HG03060 (cell line): ENCODE measurements at regions not wholly inside any gene's neighbourhood (a gene's known extent, or its start where the extent isn't known, plus 50 kb on each side); places are given as distances from the start of the nearest gene placed in this dataset.

Source experiments
- ATAC-seq: cut with Tn5 transposase; IDR thresholded peaks from one replicate; pipeline ENCODE4 v1.9.1; 2021; ENCODE audit warnings: low read depth, moderate number of reproducible peaks; ENCODE audit not compliant: unreplicated experiment

DNA sequence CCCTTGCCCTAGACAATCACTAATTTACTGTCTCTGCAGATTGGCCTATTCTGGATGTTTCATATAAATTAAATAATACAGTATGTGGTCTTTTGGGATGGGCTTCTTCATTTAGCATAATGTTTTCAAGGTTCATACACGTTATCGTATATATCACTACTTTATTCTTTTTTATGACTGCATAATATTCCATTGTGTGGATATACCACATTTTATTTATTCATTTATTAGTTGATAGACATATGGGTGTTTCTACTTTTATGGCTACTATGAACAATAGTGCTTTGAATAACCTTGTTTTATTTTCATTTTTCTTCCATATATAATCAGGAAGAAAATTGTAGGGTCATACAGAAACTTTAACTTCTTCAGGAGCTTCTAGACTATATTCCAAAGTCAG lies 108.5 kb upstream of the PAPPA start:
- no peak for ATAC-seq

DNA sequence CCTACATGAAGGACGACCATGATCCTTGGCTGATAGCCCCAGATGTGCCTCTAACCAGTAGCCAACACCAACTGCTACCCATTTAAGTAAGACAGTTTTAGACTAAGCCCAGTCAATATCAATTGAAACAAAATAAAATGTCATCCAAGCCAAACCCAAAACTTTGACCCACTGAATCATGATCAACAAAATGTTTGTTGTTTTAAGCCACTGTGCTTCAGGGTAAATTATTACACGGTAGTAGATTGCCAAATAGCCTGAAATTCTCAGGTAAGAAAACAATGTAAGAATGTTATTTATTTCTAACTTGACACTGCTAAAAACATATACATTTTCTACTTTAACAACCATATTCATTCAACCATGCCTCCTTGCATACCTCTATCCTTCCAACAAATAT lies 105.5 kb upstream of the PAPPA start:
- ATAC-seq, result no peak

- no peak for ATAC-seq
Observed at GRCh38 chr9:116049456-116049855, 104.1 kb upstream of the PAPPA start.

GRCh38 chr9:116051528-116051927 lies 102.1 kb upstream of the PAPPA start:
- ATAC-seq, result no peak

DNA sequence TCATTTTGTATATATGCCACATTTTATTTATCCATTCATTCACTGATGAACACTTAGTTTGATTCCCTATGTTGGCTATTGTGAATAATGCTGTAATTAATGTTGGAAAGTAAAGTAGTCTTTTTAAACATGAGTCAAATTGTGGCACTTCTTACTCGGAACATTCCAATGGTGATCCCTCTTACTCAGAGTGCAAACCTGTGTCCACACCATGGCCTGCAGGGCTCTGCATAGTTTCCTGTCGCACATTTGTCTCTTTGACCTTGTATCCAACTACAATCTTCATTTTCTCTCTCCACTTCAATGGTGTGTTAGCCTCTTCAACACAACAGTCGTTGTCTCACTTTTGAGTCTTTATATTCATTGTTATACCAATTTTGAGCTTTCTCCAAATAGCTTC lies 98.1 kb upstream of the PAPPA start:
- no peak for ATAC-seq

GRCh38 chr9:116057371-116057770 lies 96.2 kb upstream of the PAPPA start:
- no peak for ATAC-seq

GRCh38 chr9:116058421-116058820 lies 95.2 kb upstream of the PAPPA start:
- no peak for ATAC-seq

DNA sequence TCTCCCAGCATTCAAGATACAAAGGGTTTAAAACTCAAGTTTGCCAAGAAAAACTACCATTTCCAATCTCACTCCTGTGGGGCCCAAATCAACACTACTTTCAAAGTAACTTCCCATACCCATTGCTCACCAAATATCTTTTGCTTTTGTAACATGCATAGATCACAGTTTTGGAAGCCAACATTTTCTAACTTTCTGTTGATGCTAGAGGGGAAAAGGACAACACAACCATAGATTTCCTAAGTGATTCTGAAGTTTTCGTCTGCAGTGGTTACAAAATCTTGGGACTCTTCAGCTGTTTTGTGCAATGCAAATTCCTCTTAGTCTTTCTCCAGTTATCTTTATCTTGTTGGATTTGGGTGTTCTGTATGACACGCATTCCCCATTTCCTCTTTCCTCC lies 94.1 kb upstream of the PAPPA start:
- ATAC-seq, result no peak

GRCh38 chr9:116060631-116061030 lies 93.0 kb upstream of the PAPPA start:
- ATAC-seq, result no peak

- ATAC-seq, result no peak
Observed at GRCh38 chr9:116061546-116062205, 91.9 kb upstream of the PAPPA start.

- ATAC-seq, result no peak
Observed at GRCh38 chr9:116062206-116062550, 91.4 kb upstream of the PAPPA start.

- ATAC-seq, result no peak
Observed at GRCh38 chr9:116064970-116065369, 88.6 kb upstream of the PAPPA start.

DNA sequence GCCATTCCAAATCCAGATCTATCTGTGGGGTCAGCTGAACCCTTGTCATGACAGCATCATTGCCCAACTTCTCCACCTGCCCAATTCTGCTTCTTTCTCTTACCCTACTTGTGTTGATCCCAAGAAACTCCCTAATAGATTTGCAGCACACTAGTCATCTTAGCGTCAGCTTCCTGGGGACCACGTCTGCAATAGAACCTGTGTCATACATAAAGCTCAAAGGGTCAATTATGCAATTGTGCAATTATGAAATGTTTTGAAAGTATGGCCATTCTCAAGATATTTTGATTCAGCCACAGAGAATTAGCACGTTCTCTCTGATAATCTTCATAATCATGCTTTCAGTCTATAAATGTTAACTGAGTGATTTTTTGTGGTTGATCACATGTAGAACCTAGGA lies 87.4 kb upstream of the PAPPA start:
- ATAC-seq, result no peak

GRCh38 chr9:116067566-116067965 lies 86.0 kb upstream of the PAPPA start:
- ATAC-seq, result no peak

DNA sequence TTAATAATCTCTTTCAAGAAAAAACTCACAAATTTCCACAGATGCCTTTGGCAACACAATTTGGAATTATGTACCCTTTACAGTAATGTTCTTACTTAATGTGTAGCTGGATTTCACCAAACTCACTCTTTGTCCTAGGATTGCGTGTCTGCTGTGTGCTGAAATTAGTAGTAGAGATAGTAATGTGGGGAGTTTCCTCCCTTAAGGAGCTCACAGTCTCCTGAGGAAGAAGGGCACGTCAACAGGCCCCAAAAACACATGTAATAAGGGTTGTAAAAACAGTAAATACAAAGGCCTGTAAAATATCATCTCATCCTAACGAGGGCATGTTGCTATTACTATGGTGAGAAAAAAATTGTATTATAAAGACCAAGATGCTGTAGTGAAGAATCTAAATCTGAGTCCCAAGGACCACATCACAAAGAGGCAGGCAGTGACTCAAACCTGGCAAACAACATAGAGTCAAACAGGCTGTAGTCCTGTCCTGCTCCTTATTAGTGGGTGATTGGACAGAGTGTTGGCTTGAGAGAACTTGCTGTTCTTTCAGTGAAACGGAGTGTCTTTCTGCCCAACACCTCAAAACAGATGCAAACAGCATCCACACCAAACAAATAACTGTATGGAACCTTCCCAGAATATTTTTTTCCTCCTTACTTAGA lies 83.2 kb upstream of the PAPPA start:
- ATAC-seq, result no peak

- no peak for ATAC-seq
Observed at GRCh38 chr9:116072046-116072445, 81.5 kb upstream of the PAPPA start.

DNA sequence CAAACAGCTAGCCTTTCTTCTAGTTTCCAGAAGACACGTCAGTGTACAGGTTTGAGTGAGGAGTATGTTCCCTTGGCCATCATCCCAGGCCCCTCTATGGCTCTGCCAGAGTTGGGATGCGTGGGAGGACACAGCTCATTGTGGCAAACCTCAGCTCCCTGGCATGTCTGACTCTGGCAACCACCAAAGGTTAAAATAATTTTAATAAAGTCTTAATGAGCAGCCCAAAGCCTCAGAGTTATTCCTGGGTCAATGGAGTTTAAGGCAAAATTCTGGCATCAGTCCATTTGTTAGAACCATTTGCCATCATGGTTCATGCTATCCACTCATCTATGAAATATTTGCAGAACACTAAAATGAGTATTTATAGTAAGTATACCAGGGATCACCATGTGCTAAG lies 79.8 kb upstream of the PAPPA start:
- no peak for ATAC-seq

- ATAC-seq, result no peak
Observed at GRCh38 chr9:116074658-116075057, 78.9 kb upstream of the PAPPA start.

DNA sequence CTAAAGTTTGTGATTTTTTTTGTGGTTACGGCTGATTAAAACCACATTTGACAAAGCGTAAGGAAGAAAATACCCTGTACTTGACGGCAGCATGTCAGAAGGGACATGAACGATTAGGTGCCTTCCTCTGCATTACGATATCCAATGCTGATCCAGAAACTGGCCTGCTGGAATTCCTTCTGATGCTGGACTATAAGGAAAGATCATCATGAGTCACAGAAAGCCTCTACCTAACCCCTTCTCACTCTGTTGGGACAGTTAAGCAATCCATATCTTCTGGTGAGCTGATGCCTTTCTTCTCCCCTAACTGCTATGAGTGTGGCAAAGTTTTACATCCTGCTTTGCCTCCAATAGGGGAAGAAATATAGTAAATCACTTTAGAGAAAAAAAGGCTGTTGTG lies 78.4 kb upstream of the PAPPA start:
- ATAC-seq, result no peak

DNA sequence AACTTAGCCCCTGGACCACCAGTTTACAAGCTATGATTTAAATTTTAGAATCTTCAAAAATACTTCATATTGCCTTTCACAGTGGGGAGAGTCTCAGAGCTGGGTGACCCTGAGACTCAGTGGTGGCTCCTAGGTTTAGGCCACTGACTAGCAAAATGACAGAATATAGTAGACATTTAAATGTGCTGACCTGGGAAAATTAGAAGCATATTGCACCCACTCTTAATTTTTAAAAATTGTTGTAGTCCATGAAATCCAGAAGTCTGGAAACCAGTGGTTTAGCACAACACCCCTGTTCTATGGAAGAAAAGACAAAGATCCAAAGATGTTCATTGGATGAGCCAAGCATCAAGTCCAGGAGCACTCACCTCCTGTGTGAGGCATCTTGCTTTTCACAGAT lies 75.0 kb upstream of the PAPPA start:
- ATAC-seq, result no peak

- ATAC-seq, result no peak
Observed at GRCh38 chr9:116080561-116080960, 73.0 kb upstream of the PAPPA start.

DNA sequence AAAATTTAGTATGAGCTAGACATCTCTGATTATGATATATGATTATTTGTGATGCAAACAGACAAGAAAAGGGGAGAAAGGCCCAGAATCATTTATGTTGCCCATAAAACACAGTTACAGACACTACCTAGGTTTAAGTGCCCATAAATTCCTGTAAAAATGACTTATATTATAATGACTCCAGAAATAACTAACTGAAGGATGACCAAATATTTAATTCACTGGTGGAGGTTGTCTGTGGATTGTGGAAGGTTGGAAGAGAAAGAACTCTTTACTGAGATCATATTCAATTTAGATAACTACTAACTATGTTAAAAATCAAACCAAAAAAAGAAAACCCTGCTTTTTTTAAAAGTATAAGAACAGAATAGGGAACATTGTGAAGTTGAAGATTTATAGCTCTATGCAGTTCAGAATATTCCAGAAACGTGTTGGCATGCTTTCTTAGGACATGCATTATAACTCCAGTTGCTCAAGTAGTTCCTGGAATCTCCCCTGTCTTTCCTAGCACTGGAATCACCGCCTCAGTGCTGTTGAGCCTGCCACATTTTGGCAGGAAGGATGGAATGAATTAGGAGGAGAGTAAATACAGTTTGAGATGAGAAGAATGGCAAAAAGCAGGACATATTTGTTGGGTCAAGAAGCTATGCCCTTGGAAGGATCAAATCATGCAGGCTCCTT lies 72.0 kb upstream of the PAPPA start:
- no peak for ATAC-seq
